ENCODE measurements at regions not wholly inside any gene's neighbourhood (a gene's known extent, or its start where the extent isn't known, plus 50 kb on each side); places are given as distances from the start of the nearest gene placed in this dataset.
A peak's percentile ranks its signal among the peaks of the same experiment; 100 is the strongest.

DNA sequence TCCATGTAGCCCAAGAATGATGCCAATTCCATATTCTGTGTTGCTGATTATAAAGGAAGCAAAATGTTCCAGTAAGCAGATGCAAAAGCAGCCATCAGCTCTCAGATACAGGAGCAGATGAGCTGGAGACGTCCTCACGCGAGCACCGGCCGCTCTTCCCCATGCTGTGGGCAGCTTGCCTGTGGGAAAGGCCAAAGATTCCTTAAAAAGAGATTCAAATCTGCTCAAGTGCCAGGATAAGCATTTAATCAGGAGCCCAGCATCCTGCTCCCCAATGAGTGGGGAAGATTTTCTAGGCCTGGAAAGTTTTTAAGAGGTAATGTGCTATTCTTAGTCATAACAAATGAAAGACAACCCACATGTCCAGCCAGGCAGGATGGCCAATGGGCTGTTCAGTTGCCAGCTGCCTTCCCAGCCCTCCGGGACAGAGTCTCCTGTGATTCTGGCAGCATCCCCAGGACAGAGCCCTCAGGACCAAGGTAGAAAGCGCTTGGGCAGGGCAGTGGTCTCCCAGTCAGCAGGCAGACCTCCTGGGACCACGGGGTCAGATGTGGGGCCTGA lies 108.2 kb upstream of the TMPRSS2 start:
- TF ChIP-seq, protein P1, sequence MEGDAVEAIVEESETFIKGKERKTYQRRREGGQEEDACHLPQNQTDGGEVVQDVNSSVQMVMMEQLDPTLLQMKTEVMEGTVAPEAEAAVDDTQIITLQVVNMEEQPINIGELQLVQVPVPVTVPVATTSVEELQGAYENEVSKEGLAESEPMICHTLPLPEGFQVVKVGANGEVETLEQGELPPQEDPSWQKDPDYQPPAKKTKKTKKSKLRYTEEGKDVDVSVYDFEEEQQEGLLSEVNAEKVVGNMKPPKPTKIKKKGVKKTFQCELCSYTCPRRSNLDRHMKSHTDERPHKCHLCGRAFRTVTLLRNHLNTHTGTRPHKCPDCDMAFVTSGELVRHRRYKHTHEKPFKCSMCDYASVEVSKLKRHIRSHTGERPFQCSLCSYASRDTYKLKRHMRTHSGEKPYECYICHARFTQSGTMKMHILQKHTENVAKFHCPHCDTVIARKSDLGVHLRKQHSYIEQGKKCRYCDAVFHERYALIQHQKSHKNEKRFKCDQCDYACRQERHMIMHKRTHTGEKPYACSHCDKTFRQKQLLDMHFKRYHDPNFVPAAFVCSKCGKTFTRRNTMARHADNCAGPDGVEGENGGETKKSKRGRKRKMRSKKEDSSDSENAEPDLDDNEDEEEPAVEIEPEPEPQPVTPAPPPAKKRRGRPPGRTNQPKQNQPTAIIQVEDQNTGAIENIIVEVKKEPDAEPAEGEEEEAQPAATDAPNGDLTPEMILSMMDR (conservative IDR thresholded peaks at IDR 0.05; ENCODE audit: low read depth, low read length) = no peak
- DNase-seq (ENCODE audit: low read depth) = peak; percentile 45
- no peak overlapping the region for H3K4me3 ChIP-seq (ENCODE audit: low read depth, low read length)

DNA sequence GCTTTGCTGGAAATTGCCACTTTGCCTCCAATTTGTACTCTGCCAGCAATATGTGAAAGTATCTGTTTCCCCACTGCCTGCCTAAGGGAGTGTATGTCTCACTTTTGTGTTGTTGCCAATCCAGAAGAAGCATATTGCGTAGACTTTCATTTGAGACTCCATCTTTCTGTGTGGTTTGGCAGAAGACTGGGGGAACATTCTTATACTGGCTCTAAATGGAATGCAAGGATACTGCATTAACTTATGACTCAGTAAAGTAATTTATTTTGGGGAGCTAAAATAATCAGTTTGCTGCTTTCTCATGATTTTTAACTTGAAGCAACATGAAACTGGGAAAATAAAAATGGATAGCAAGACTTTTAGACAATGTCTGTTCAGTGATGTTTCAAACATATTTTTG lies 107.7 kb upstream of the TMPRSS2 start:
- DNase-seq (ENCODE audit: low read depth) = peak; percentile 94
- no peak overlapping the region for H3K4me3 ChIP-seq (ENCODE audit: low read depth, low read length)
- TF ChIP-seq, protein P1 (conservative IDR thresholded peaks at IDR 0.05; ENCODE audit: low read depth, low read length) = no peak

DNA sequence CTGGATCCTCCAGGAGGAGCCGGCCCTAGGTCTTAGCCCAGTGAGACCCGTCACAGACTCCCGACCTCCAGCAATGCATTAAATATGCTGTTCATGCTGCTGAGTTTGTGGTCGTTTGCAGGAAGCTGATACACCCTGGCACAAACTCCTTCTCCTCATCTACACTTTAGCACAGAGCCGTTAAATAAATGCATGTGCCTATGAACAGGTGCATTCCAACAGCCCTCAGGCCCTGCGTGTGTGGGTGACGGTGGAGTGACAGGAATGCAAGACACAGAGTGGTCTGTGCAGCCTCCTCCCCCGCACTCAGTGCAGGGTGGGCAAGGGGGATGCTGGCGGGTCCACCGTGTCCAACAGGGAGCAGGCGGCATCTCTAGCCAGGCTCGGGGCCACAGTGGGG lies 106.6 kb upstream of the TMPRSS2 start:
- DNase-seq (ENCODE audit: low read depth) = no peak
- TF ChIP-seq, protein P1 (conservative IDR thresholded peaks at IDR 0.05; ENCODE audit: low read depth, low read length) = no peak
- no peak overlapping the region for H3K4me3 ChIP-seq (ENCODE audit: low read depth, low read length)

DNA sequence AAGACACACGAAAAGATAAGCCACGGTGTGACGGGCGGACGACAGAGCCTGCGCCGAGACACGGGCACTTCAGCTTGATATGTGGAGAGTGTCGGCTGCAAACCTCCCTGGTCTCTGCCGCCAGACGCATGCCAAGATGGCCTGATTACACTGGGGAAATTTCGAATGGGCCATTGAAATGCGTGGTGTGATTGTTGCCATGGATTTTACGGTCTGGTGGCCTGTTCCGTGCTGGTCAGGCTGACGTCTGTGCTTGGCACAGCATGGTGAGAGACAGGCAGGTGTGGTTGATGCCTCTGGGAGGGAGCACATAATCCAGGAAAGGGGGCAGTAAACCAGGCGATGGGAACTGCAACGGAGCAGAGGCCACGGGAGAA lies 105.6 kb upstream of the TMPRSS2 start:
- no peak for DNase-seq (ENCODE audit: low read depth)
- TF ChIP-seq, protein P1 (conservative IDR thresholded peaks at IDR 0.05; ENCODE audit: low read depth, low read length) = no peak
- no peak overlapping the region for H3K4me3 ChIP-seq (ENCODE audit: low read depth, low read length)

DNA sequence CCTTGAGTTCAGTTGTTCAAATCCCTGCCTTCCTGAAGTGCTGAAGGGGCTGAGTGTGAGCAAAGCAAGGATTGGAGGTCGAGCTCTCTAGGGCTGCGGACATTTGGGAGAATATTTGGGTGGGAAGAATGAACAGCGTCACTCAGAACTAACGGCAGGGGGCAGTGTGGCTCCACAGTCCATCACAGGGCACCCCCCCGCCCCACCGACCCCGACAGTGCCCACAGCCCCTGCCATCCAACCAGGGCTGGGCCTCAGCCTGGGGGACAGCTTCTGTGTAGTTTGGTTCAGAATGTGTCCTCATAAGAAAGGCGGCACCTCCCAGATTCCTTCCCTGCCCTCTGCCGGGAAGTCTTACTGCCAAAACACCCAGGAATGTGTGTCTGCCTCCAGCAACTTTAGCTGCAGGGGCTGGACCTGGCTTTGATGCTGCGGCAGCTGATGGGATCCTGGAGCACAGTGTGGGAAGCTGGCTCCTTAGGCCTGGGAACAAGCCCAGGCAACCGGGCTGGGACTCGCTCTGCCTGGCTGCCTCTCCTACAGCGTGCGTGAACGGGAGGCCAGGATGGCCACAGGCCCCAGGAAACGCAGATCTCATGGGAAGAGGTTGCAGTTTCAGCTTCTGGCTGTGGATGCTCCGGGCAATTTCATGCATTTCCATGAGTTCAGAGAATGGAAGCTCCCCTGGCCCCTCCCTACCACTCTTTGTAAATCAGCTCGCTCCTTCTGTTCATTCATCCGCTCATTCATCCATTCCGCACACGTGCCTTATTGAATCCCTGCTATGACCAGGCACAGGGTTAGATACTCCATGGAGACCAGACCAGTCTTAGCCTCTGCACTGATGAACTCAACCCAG lies 104.9 kb upstream of the TMPRSS2 start:
- TF ChIP-seq, protein P1 (conservative IDR thresholded peaks at IDR 0.05; ENCODE audit: low read depth, low read length) = peak; percentile 83
- H3K4me3 ChIP-seq (ENCODE audit: low read depth, low read length) = no peak overlapping the region
- DNase-seq (ENCODE audit: low read depth) = peak; percentile 79

DNA sequence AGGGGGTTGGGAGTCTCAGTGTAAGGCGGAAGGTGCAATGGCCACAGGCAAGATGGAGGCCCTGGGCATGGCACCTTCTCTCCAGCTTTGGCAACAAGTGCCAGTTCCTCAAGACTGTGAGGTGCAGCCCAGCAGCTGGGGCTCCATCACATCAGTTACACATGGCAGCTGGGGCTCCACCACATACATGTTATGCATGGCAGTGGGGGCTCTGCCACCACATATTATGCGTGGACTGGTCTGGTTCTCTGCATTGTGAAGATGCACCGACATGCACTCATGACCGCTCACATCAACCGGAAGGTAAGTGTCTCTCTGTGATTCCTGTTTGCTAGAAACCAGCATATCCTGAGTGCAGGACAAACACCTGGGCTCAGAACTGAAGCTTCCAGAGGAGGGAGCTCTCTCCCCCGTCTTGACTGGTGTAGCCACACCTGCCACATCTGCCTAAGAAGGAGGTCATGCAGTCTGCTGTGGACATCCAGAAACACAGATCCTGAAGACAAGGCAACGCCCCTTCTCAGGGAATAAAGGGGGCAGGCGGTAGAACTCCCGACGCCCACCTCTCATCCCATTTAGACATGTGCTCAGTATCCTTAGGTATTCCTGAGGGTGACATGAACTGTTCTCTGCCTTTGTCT lies 104.1 kb upstream of the TMPRSS2 start:
- peak; percentile 20 for DNase-seq (ENCODE audit: low read depth)

More for the DNA sequence above, 104.1 kb upstream of the TMPRSS2 start:
- H3K4me3 ChIP-seq (ENCODE audit: low read depth, low read length) = no peak overlapping the region
- TF ChIP-seq, protein P1 (conservative IDR thresholded peaks at IDR 0.05; ENCODE audit: low read depth, low read length) = peak; percentile 31
